ENCODE measurements at regions not wholly inside any gene's neighbourhood (a gene's known extent, or its start where the extent isn't known, plus 50 kb on each side); places are given as distances from the start of the nearest gene placed in this dataset.
"Not testable (repeated sequence)": the region's sequence is repeated elsewhere in the genome, so short reads cannot be mapped to it uniquely, and the experiment has no call there.

DNA sequence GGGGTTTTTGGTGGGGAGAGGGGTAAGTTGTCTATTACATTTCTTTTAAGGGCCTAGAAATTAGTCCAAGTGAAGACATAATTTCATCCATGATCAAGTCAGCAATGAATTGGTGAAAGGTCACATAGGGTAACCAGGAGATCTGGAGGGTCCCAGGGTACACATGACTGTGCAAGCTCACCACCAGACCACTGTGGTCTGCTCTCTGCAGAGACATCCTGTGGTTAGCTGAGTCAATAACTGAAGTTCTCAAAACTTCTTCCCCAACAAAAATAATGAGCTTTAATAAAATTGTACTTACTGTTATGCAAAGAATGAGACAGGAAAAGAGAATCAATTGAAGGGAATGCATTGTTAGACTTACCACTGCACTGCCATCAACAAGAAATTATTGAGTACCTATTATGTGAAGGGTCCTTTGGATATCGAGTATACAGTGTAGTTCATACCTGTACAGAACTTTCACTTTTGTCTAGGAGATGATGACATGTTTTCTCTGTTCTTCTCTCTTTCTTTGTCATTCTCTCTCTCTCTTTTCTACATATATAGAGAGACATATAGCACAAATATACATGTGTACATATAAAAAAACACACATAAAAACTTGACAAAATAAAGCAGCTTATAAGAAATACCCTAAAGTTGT lies 209.8 kb downstream of the GJA1 start:
- ATAC-seq = no peak

DNA sequence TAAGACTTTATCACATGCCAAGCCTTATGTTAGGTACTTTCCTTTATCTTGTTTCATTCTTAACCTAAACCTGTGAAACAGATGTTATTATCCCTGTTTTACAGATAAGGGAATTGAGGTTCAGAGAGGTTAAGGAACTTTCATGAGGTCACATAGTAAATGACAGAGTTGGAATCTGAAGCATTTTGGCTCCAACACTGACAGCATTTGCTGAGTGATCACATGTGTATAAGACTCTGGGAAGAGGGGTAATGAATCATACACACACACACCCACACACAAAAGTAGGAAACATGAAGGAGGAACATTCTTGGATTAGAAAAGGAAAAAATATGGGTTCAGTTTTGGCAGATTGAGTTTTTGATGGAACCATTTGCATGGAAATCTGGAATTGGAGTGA lies 212.5 kb downstream of the GJA1 start:
- ATAC-seq = no peak

- ATAC-seq = no peak
These were observed 214.5 kb downstream of the GJA1 start for GRCh38 chr6:121649951-121650350.

GRCh38 chr6:121651420-121651819 lies 216.0 kb downstream of the GJA1 start:
- peak; percentile 46 for ATAC-seq

DNA sequence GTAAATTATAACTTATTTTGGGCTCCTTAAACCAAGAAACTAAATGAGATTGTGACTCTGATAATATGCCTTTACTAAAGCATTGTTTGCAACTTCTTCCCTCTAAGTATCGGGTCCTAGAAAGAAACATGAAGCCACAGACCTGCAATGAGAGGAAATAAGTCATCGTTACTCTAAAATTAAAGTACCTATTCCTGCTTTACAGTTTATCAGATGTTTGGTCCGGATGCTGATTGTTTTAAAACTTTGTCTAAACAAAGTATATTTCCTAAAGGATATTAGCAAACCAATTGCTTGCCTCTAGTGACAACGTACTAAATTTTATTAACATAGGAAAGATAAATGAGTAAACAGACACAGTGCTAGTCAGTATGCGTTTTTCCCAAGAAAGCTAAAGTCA lies 216.8 kb downstream of the GJA1 start:
- no peak for ATAC-seq

DNA sequence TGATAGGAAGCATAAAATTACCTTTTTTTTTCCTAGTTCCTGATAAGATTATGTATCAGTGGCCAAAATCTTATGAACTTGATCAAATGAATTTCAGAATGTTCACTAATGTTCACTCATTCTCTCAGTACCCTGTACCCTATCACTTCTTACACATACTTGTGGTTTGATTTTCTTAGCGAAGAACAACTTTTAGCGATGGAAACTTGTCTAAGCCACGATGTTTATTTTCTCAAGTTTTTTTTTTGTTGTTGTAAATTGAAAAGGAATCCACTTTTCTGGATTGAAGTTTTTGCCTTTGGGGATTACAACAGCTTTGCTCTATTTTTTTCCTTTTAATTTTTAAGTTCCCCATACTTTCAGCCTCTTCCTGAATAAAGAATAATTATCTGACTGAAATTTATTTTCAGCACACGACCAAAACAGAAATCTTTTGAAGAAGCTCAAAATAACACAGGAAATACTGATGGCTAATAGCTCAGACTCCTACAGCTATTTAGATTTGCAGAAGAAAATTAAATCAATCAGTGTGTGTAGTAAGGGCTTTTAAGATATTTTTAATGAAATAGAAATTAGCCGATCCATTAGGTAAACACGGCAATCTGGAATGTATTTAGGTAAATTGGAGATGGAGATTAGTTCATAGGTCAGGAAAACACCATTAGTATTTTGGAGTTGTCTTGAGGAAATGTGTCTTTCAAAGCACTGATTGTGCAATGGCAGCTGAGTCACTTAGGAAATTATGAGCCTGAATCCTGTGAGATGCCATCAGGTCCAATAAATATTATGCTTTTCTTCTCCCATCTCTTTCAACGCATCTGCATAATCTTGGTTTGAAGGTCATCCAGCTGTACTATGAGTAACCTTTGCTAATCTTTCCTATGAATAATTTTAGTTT lies 217.5 kb downstream of the GJA1 start:
- peak; percentile 46 for ATAC-seq

GRCh38 chr6:121653624-121654008 lies 218.2 kb downstream of the GJA1 start:
- ATAC-seq = no peak

- ATAC-seq = no peak
These were observed 222.5 kb downstream of the GJA1 start for GRCh38 chr6:121657972-121658371.

DNA sequence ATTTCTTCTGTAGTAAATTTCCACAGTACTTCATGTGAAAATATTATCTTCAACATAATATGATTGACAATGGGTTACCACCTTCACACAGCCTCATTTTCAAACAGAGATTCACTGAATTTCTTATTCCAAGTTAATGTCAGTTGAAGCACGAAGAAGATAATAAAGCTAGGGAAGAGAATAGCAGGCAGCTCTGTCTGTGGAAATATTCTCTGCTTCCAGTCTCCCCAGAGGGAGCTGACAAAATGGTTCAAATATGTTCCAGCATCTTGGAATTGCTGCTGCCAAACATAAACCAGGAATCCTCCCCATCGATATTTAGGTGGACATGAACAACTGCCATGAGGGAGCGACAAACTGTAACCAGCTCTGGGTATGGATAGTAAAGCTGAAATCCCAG lies 224.8 kb downstream of the GJA1 start:
- ATAC-seq = no peak

- ATAC-seq = no peak
These were observed 227.9 kb downstream of the GJA1 start for GRCh38 chr6:121663292-121663810.

DNA sequence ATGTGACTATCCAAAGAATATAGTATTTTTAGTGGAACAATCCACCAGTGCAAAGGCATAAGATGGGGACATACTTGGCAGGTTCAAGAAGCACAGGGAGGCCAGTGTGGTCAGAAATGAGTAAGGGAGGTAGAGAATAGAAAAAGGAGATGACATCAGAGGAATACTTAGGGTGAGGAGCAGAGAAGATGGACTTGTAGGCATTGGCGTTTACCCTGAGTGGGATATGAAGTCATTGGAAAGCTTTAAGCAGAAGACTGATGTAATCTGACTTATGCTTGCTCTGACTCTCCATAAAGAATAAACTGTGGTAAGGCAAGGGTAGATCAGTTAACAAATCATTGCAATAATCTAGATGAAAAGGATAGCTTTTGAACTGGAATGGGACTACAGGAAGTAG lies 228.7 kb downstream of the GJA1 start:
- ATAC-seq = no peak

GRCh38 chr6:121666814-121667213 lies 231.4 kb downstream of the GJA1 start:
- ATAC-seq = peak; percentile 88

GRCh38 chr6:121668259-121668658 lies 232.8 kb downstream of the GJA1 start:
- no peak for ATAC-seq

- no peak for ATAC-seq
These were observed 235.1 kb downstream of the GJA1 start for GRCh38 chr6:121670511-121670910.

DNA sequence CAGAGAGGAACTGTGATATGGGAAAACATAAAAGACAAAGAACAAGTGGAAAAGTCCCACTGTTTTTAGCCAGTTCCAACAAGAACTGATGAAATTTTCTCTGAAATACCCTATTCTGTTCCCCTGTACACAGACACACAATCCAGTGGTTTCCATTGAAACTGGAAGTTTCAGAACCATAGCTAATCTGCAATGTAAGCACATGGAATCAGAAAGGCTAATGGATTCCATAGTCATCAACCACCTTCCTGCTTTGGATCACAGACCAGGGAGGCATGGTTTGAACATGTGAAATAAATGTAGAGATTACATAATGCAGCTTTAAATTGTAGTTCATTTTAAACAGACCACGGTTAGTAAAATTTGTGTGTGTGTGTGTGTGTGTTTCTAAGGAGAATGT lies 242.1 kb downstream of the GJA1 start:
- no peak for ATAC-seq

DNA sequence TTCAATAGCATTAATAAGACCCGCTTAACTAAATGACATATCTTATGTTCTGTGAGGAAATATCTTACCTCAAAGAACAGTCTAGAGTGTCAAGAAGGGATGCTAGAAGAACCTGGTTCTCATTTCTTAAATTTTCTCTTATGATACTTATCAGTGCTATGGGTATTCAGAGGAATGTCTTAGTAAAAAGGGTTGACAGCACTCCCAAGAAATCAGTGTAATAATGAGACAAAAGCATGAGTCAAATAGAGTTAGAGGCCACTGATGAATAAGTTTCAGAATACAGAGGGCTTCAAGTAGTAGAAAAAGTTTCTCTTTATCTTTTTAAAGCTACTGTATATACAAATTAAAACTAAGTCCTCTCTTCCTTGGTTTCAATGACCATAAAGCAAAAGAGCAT lies 242.8 kb downstream of the GJA1 start:
- ATAC-seq = no peak

GRCh38 chr6:121680058-121680457 lies 244.6 kb downstream of the GJA1 start:
- ATAC-seq = no peak

- ATAC-seq = no peak
These were observed 247.2 kb downstream of the GJA1 start for GRCh38 chr6:121682666-121683065.

- ATAC-seq = not testable (repeated sequence)
These were observed 250.4 kb downstream of the GJA1 start for GRCh38 chr6:121685806-121686205.

- ATAC-seq = no peak
These were observed 251.2 kb downstream of the GJA1 start for GRCh38 chr6:121686611-121687023.

DNA sequence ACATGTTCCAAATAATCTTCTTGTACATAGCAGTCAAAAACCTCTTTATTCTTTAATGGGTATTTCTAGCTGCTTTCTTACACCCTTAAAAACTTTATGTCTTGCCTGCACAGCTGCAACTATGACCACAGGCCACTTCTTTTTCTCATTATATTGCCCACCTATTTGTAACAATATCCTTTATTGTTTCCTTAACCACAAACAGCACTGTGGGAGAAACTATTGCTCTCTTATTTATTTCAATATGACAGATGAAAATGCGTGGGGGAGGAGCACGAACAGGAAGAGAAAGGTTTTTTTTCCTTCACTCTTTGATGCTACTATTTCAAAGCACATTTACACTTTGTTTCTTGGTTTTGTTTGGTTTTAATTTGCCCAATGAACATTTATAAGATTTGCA lies 253.5 kb downstream of the GJA1 start:
- ATAC-seq = no peak

DNA sequence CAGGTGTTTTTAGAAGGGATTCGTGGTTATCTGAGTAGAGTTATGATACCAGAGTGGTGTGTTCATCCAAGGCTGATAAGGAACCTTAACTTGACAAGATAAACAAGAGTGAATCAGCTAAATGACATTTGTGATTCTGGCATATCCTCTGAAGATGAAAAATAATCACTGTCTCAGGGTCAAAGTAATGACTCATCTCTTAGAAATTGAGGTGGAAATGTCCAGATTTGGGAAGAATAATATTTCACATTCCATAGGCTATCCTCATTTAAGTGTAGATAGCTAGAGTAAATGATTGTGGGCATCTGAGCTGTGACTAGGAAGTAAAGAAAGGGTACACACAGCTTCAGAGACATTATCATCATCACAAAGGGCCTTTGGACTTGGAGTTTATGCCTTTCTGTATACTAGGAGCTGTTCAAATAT lies 255.7 kb downstream of the GJA1 start:
- no peak for ATAC-seq

DNA sequence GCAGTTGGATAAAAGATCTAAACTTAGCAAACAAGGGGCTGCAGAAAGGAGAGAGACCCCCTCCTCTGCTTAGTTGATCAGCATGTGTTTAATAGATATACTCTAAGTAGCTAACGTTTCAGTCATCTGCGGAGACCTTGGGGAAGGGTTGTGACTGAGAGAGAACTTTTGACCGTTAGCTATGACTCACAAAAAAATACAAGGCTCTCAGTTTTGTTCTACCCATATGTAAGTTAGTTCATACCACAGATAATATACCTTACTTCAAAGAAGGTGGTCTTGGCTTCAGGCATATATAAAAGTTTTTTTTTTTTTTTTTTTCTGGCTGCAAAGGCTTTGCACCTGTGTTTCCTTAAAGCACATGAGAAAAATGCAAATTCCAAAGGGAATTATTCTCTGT lies 258.9 kb downstream of the GJA1 start:
- ATAC-seq = no peak

DNA sequence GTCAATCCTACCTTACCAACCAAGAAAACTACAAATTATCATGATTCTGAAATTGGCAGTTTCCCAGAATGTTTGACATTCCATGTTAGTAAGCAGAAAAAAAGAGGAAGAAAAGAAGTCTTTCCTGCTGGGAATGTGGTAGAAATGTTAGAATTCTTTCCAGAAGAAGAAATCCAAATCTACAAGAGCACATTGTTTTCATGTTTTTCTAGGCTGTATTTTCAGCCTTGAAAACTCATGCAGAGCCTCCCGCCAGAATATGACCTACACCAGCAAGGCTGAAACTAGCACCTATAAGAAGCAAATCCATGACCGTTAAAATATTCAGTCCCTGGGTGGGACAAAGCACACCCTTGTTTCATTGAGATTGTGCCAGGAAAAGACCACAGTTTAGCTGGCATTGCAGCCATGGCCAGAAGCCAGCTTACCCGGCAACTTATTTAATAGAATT lies 259.4 kb downstream of the GJA1 start:
- ATAC-seq = no peak
